ENCODE measurements at regions not wholly inside any gene's neighbourhood (a gene's known extent, or its start where the extent isn't known, plus 50 kb on each side); places are given as distances from the start of the nearest gene placed in this dataset.
A peak's percentile ranks its signal among the peaks of the same experiment; 100 is the strongest.

- ATAC-seq (ENCODE audit: insufficient read depth, low FRiP score), result no peak
- no peak for TF ChIP-seq CTCF (IDR thresholded peaks at IDR 0.05; ENCODE audit: control extremely low read depth, extremely low read depth)
- peaks cover 0 to 6% (median 0%) of the 10 kb centered on the region in 5 donors for H3K4me1 ChIP-seq (ENCODE audit: control insufficient read depth in 5 of 5, insufficient read depth in 5 of 5, low read length in 5 of 5)
- H3K27ac ChIP-seq (ENCODE audit: low read depth in 1 of 2, low read length in 1 of 2), result no peak overlapping the region
- H3K9ac ChIP-seq (ENCODE audit: insufficient read depth in 1 of 2, low read length in 2 of 2), result peak overlapping the region in 1 of 2 donors; percentile 37
- H3K9me3 ChIP-seq (ENCODE audit: control insufficient read depth in 4 of 4, insufficient read depth in 3 of 4, low read length in 3 of 4), result peaks cover 0 to 5% (median 0%) of the 10 kb centered on the region in 4 donors
- peak in 2 of 3 donors; percentile 22 to 32 for DNase-seq
- H3K36me3 ChIP-seq (ENCODE audit: control insufficient read depth in 4 of 4, insufficient read depth in 4 of 4, low read length in 4 of 4), result no peaks in the 10 kb centered on the region
- 53 to 58% methylated on average over 7 of the region's 7 CpGs for WGBS, 2 donors
- H3K4me3 ChIP-seq, result no peak overlapping the region
- H3K27me3 ChIP-seq (ENCODE audit: control insufficient read depth in 3 of 3, insufficient read depth in 3 of 3, low read length in 2 of 3), result no peaks in the 10 kb centered on the region
These were observed 652.0 kb downstream of the LIG4 start for GRCh38 chr13:107563099-107563925.

GRCh38 chr13:107562203-107562602, 653.1 kb downstream of the LIG4 start:
- H3K4me1 ChIP-seq (ENCODE audit: control insufficient read depth in 5 of 5, insufficient read depth in 5 of 5, low read length in 5 of 5), result peaks cover 0 to 6% (median 0%) of the 10 kb centered on the region in 5 donors
- no peaks in the 10 kb centered on the region for H3K27me3 ChIP-seq (ENCODE audit: control insufficient read depth in 3 of 3, insufficient read depth in 3 of 3, low read length in 2 of 3)
- H3K36me3 ChIP-seq (ENCODE audit: control insufficient read depth in 4 of 4, insufficient read depth in 4 of 4, low read length in 4 of 4), result no peaks in the 10 kb centered on the region
- no peak for TF ChIP-seq CTCF (IDR thresholded peaks at IDR 0.05; ENCODE audit: control extremely low read depth, extremely low read depth)
- DNase-seq (no peak), ATAC-seq (ENCODE audit: insufficient read depth, low FRiP score) (no peak)
- H3K27ac ChIP-seq (ENCODE audit: low read depth in 1 of 2, low read length in 1 of 2), result no peak overlapping the region
- H3K9me3 ChIP-seq (ENCODE audit: control insufficient read depth in 4 of 4, insufficient read depth in 3 of 4, low read length in 3 of 4), result peaks cover 0 to 5% (median 0%) of the 10 kb centered on the region in 4 donors
- H3K4me3 ChIP-seq, result no peak overlapping the region
- no peak overlapping the region for H3K9ac ChIP-seq (ENCODE audit: insufficient read depth in 1 of 2, low read length in 2 of 2)
- WGBS, 2 donors, result 70 to 75% methylated on average over 5 of the region's 5 CpGs

GRCh38 chr13:107554460-107554859, 660.9 kb downstream of the LIG4 start:
- no peak for ATAC-seq (ENCODE audit: insufficient read depth, low FRiP score)
- H3K27ac ChIP-seq (ENCODE audit: low read depth in 1 of 2, low read length in 1 of 2), result no peak overlapping the region
- DNase-seq, result no peak
- H3K4me1 ChIP-seq (ENCODE audit: control insufficient read depth in 5 of 5, insufficient read depth in 5 of 5, low read length in 5 of 5), result no peaks in the 10 kb centered on the region
- H3K4me3 ChIP-seq, result no peak overlapping the region
- H3K36me3 ChIP-seq (ENCODE audit: control insufficient read depth in 4 of 4, insufficient read depth in 4 of 4, low read length in 4 of 4), result no peaks in the 10 kb centered on the region
- no peaks in the 10 kb centered on the region for H3K27me3 ChIP-seq (ENCODE audit: control insufficient read depth in 3 of 3, insufficient read depth in 3 of 3, low read length in 2 of 3)
- no peak overlapping the region for H3K9ac ChIP-seq (ENCODE audit: insufficient read depth in 1 of 2, low read length in 2 of 2)
- peaks cover 0 to 7% (median 0%) of the 10 kb centered on the region in 4 donors for H3K9me3 ChIP-seq (ENCODE audit: control insufficient read depth in 4 of 4, insufficient read depth in 3 of 4, low read length in 3 of 4)
- 86% methylated on average over 5 of the region's 5 CpGs for WGBS, 2 donors
- TF ChIP-seq CTCF (IDR thresholded peaks at IDR 0.05; ENCODE audit: control extremely low read depth, extremely low read depth), result no peak

Data from lung (tissue), 11 donors.